RPMI8226 (cell line): ENCODE measurements at regions not wholly inside any gene's neighbourhood (a gene's known extent, or its start where the extent isn't known, plus 50 kb on each side); places are given as distances from the start of the nearest gene placed in this dataset.
"Not testable (repeated sequence)": the region's sequence is repeated elsewhere in the genome, so short reads cannot be mapped to it uniquely, and the experiment has no call there.

Source experiments
- DNase-seq: peaks from one replicate; pipeline ENCODE4 v3.0.0-alpha.2; 2015

DNA sequence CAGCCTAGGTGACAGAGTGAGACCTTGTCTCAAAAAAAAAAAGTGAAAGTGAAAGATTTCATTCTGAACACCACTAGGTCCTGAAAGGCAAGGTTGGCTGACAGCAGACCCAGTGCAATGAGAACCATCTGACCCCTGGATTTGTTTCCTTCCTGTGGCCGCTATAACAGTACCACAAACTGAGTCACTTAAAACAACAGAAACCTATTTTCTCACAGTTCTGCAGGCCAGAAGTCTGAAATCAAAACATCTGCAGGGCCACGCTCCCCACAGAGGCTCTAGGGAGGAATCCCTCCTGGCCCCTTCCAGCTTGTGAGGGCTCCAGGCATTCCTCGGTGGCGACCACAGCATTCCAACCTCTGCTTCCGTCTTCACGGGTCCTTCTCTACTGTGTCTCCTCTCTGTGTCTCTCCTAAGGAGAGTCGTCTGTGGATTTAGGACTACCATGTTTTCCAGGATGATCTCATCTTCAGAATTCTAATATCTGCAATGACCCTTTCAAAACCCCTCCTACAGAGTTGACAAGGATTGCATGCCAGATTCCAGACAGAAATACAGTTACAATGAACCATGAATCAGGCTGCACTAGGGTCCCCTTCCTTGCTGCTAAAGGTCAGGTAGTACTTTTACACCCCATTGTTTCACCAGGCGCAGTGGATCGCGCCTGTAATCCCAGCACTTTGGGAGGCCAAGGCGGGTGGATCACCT, 78.0 kb upstream of the ADGRL1 start:
- peak; percentile 60 for DNase-seq

DNA sequence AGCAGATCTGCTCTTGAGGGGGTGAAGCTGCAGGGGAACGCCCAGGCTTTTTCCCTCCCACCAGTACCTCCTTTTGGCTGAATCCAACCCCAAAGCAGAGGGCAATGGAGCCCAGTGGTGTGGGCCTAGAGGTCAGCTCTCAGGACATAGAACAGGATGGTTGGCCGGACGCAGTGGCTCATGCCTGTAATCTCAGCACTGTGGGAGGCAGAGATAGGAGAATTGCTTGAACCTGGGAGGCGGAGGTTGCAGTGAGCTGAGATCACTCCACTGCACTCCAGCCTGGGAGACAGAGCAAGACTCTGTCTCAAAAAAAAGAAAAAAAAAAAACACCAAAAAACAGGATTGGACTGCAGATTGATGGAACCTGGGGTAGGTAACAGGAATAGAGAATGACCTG, 73.3 kb upstream of the ADGRL1 start:
- DNase-seq: not testable (repeated sequence)

DNA sequence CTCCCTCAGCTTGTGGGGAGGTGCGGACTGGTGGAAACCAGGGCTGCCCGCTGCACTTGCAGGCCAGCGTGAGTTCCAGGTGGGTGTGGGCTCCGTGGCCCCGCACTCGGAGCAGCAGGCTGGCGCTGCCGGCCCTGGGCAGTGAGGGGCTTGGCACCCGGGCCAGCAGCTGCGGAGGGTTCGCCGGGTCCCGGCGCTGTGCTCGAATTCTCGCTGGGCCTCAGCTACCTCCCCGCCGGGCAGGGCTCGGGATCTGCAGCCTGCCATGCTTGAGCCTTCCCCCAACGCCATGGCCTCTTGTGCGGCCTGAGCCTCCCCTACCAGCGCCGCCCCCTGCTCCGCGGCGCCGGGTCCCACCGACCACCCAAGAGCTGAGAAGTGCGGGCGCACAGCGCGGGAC, 71.6 kb upstream of the ADGRL1 start:
- DNase-seq: no peak

DNA sequence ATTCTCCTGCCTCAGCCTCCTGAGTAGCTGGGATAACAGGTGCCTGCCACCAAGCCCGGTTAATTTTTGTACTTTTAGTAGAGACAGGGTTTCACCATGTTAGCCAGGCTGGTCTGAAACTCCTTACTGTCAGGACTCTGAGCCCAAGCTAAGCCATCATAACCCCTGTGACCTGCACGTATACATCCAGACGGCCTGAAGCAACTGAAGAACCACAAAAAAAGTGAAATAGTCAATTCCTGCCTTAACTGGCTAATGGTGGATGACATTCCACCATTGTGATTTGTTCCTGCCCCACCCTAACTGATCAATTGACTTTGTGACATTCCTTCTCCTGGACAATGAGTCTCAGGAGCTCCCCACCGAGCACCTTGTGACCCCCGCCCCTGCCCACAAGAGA, 69.9 kb upstream of the ADGRL1 start:
- not testable (repeated sequence) for DNase-seq

DNA sequence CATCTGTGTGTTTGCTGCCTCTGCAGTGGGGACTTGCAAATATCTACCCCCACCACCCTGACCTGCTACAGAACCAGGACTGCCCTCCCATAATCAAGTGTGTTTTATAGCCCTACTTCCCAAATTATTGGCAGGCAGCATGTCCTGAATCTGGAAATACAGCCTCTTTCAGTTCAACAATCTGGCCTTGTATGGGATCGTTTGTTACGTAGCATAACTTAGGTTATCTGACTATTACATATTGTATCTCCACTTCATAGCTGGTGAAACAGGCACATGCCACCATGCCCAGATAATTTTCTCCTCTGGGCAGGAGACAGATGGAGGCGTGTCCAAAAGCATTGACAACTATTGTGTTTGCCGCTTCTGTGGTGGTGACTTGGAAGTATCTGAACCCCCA, 66.7 kb upstream of the ADGRL1 start:
- DNase-seq: no peak

DNA sequence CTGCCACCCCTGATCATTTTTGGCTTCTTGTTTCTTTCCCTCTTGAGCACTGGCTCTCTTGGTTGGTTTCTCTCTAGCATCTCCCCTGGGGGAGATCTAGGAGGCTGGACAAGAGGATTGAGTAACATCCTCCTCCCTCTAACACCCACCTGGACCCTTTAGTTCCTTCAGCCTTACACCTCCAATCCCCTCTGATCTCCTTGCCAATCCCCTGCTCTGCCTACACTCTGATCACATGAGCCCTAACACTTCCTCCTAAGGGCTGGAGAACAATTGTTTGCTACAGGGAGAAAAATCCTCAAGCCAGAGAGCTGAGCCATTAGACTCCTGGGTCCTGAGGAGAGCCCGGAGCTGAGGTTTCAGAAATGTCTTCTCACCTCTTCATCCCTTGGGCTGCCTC, 65.9 kb upstream of the ADGRL1 start:
- DNase-seq: no peak

DNA sequence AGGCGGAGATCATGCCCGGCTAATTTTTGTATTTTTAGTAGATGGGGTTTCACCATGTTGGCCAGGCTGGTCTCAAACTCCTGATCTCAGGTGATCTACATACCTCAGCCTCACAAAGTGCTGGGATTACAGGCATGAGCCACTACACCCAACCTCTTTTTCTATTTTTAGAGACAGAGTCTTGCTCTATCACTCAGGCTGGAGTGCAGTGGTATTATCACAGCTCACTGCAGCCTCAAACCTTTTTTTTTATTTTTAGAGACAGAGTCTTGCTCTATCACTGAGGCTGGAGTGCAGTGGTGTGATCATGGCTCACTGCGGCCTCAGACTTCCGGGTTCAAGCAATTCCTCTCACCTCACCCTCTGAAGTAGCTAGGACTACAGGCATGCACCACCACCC, 64.6 kb upstream of the ADGRL1 start:
- DNase-seq: not testable (repeated sequence)

DNA sequence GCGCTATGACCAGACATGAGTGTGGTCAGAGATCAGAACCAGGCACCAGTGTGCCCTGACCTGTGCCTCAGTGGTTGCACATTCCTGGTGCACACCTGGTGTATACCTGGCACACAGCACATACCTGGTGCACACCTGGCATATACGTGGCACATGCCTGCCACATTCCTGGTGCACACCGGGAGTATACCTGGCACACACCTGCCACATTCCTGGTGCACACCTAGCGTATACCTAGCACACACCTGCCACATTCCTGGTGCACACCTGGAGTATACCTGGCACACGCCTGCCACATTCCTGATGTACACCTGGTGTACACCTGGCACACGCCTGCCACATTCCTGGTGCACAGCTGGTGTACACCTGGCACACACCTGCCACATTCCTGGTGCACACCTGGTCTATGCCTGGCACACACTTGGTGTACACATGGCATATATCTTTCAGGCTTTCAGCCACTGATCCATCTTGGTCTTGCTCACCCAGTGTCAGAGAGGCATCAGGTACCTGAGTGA, 61.3 kb upstream of the ADGRL1 start:
- DNase-seq: no peak

DNA sequence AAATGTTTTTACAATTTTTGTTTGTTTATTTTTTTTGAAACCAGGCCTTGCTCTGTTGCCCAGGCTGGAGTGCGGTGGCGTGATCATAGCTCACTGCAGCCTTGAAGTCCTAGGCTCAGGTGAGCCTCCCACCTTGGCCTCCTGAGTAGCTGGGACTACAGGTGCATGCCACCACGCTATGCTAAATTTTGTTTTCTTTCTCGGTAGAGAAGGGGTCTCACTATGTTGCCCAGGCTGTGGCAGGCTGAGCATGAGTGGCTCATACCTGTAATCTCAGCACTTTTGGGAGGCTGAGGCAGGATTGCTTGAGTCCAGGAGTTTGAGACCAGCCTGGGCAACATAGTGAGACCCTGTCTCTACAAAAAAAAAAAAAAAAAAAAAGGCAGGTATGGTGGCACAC, 60.2 kb upstream of the ADGRL1 start:
- DNase-seq: not testable (repeated sequence)

DNA sequence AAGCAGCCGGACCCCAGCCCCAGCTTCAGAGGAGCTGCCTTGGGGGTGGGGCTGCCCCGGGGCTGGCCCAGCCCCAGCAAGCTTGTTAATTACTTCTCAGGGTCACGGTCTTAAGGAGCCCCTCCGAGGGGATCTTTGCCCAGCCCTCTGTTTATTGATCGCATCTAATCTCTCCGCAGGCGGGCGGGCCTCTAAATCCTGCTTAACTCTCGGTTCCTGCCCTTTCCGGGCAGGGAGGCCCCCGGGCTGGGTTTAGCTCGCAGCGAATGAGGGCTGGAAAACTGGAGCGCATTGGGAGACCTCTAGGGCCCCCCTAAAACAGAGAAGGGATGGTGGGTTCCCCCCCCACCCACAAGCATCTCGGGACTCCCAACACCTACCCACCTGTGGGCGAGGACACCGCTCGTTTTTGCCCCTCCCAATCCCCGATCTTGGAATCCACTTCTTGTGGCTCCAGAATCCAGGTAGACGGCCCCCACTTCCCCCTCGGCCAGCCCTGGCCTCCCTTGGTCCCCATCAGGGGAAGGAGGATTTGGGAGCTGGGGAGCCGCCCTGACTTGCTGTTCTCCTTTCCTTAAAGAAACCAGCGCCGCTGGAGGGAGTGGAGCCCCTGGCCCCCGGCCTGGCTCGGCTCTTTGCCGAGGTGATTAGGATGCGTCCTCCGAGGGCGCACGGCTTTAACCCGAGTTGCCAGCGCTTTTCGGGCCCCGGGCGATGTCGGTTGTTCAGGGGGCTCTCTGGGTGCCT, 59.5 kb upstream of the ADGRL1 start:
- no peak for DNase-seq

DNA sequence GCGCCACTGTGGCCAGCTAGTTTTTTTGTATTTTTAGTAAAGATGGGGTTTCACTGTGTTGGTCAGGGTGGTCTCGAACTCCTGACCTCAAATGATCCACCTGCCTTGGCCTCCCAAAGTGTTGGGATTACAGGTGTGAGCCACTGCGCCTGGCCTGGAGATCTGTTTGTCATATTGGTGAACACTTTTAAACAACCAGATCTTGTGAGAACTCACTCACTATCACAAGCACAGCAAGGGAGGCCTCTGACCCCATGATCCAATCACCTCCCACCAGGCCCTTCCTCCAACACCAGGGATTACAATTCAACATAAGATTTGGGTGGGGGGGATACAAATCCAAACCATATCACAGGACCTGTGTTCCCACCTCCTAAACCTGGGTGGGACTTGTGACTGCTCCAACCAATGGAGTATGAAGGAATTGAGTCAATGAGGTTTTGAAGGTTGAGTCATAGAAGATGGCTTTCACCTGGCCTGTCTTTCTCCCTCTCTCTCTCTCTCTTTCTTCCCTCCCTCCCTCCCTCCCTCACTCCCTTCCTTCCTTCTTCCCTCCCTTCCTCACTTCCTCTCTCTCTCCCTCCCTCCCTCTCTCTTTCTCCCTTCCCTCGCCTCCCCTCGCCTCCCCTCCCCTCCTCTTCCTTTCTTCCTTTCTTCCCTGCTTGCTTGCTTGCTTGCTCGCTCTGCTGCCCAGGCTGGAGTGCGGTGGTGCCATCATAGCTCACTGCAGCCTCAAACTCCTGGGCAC, 50.1 kb upstream of the ADGRL1 start:
- DNase-seq: not testable (repeated sequence)
